HG03457 (cell line): ENCODE measurements at regions not wholly inside any gene's neighbourhood (a gene's known extent, or its start where the extent isn't known, plus 50 kb on each side); places are given as distances from the start of the nearest gene placed in this dataset.

Source experiments
- ATAC-seq: cut with Tn5 transposase; IDR thresholded peaks from one replicate; pipeline ENCODE4 v1.9.1; 2021; ENCODE audit warnings: moderate number of reproducible peaks; ENCODE audit not compliant: unreplicated experiment

GRCh38 chr6:147853574-147853973, 345.1 kb downstream of the SAMD5 start:
- ATAC-seq: no peak

GRCh38 chr6:147855803-147856482, 347.5 kb downstream of the SAMD5 start:
- no peak for ATAC-seq

DNA sequence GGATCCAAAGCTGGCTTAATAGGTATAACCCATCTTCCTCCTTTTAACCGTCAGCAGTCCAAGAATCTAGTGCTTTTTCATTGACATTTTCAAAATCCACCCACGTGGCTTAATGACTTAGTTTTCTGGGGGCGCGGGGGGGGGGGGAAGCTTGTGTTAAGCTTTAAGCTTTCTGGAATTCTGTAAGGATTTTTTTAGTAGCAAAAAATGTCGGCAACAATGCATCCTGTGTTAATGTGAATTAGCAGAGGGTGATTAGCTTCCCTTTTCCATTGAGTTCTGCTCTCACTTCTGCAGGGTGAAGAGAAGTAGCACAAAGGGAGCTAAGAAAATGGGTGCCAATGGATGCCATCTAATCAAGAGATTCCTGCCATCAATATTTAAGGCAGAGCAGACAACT, 348.2 kb downstream of the SAMD5 start:
- ATAC-seq: no peak

DNA sequence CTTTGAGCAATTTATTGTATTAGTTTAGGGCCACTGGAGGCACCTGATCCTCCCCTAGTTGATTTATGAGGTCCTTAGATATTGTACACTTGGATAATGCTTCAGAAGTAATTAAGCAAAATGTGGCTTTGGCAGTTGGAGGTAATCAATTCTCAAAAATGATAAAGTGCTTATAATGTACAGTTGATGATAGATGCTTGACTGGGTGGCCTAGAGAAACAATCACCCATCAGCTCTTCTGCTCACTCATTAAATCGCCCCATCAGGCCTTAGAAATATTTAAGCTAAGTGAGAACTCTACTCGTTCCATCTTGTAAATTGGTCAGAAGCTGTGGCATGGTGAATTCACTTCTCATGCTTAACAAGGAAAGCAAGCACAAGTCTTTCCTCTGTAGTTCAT, 349.9 kb downstream of the SAMD5 start:
- ATAC-seq: no peak

GRCh38 chr6:147859071-147859470, 350.6 kb downstream of the SAMD5 start:
- no peak for ATAC-seq

DNA sequence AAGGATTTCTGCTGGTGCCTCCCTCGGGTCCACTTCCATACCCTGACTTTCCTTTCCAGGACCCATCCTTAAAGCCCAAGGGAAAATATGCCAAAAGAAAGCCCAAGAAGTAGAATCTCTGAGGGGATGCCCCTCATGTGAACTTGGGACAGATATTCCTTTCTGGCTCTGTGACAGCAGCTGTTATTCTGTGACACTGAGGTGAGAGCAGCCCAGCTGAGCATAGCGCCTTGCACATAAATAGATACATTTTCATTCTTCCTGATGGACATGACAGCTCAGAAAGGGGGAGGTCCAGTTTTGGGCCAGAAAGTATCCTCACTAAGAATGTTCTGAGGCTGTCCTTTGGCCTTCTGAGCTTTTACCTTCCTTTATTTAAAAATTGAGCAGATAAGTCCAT, 353.2 kb downstream of the SAMD5 start:
- no peak for ATAC-seq

- no peak for ATAC-seq
Measured at GRCh38 chr6:147867433-147868226, 359.1 kb downstream of the SAMD5 start.

- no peak for ATAC-seq
Measured at GRCh38 chr6:147868427-147869190, 360.1 kb downstream of the SAMD5 start.

GRCh38 chr6:147869201-147869600, 360.7 kb downstream of the SAMD5 start:
- ATAC-seq: no peak

GRCh38 chr6:147869869-147870268, 361.4 kb downstream of the SAMD5 start:
- ATAC-seq: no peak

GRCh38 chr6:147870506-147871110, 362.1 kb downstream of the SAMD5 start:
- no peak for ATAC-seq

GRCh38 chr6:147872002-147872401, 363.5 kb downstream of the SAMD5 start:
- no peak for ATAC-seq

DNA sequence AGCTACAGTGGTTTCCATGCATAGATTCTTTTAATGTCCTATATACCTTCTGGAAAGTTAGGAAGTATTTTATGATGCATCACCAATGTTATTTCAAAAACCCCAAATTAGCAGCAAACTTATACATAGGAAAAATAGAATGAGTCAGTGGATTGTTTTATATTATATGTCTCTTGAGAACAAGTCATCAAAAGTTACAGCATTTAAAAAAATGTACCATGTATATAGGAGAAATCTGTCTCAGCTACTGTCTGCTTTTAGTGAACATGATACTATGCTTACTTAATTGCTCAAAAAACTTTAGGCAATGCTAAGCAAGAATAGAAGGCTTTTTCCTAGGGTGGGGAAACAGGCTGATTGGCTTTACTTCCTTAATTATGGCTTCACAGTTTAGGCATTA, 365.3 kb downstream of the SAMD5 start:
- ATAC-seq: no peak

GRCh38 chr6:147874322-147874721, 365.8 kb downstream of the SAMD5 start:
- no peak for ATAC-seq

- no peak for ATAC-seq
Measured at GRCh38 chr6:147879031-147879580, 370.6 kb downstream of the SAMD5 start.

- ATAC-seq: no peak
Measured at GRCh38 chr6:147881432-147881831, 372.9 kb downstream of the SAMD5 start.

DNA sequence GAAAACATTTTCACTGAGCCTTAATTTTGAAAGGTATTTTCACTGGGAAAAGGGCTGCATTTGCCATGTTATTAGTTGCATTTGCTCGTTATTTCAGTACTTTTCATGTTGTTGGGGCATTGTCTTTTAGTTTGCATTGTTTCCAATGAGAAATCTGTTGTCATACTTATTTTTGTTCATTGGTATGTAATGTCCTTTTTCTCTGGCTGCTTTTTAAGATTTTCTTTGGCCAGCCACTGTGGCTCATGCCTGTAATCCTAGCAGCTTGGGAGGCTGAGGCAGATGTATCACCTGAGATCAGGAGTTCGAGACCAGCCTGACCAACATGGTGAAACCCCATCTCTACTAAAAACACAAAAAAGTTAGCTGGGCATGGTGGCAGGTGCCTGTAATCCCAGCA, 379.9 kb downstream of the SAMD5 start:
- no peak for ATAC-seq

DNA sequence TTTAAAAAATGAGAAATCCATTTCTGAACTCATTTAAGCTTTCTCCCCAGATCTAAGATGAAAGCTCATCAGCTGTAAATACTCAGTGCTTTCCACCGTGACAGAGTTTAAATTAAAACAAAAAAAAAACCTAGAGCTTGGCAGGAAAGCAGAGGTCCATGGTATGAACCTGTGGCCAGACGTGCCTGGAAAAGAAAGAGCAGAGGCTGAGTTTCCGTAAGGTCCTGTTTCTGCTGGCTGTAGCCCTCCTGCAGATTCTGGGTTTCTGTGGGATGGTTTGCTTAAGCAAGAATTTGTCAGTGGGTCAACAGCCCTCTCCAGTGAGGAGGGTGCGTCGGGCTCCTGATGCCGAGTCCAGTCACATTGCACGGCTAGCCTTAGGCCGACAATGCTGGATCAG, 383.2 kb downstream of the SAMD5 start:
- no peak for ATAC-seq

DNA sequence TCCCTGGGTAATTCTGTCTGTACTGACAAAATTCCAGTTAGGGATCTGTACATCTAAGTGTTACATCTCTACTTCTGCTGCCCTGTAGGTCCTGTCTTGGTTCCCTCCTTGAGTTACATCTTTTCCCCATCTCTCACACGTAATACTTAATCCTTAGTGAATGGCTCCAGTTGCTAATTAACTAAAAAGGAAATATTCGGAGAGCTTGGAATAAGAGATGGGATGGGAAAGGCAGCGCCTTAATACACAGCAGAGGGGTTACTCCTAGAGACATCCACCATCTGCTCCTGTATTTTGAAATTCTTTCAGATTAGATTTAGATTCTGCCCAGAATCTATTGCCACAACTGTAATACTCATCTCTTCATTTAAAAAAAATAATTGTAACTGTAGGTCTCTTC, 384.0 kb downstream of the SAMD5 start:
- no peak for ATAC-seq

DNA sequence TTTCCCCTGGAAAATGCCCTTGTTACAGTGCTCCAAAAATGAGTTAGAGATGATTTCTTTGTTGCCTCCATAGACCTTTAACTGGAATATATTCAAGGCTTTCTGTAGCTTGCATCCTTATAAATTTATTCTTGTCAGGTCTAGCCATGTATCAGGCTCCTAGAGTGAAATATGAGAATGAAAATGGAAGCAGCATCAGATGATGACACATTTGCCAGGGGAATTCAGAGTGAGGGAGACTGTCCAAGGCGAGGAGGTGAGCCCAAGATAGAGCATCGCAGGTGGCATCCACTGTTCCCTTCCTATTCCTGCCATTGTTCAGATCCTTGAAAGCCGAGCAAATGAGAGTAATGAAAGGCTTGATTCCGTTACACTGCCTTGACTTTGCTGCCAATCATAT, 386.8 kb downstream of the SAMD5 start:
- ATAC-seq: no peak

DNA sequence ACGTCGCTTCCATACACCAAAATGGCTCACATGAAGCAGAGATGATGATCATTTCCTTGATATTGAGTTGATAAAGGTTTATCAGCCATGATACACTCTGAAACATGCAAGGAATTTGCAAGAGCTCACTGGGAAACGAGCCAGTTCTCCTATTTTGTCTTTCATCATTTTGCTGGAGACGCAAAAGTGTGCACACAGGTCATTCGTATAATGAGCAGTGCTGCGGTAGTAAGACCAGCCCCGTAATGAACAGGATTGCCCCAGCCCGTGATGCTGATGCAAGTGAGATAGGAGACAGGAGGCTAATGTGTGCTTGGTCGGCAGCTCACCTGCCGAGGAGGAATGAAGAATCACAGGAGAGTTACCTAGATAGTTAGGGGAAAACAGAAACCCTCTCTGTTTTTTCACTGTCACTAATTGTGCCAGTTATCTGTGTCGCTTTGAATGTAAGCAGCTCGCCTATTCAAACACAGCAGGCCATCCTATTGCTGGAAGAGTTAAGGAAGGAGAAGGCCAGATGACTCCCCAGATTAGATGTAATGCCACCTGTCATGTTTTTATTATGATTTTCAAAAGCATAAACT, 391.8 kb downstream of the SAMD5 start:
- no peak for ATAC-seq
